Esophagus muscularis mucosa (tissue), 4 donors: ENCODE measurements at regions not wholly inside any gene's neighbourhood (a gene's known extent, or its start where the extent isn't known, plus 50 kb on each side); places are given as distances from the start of the nearest gene placed in this dataset.

Experiments
- EP300 ChIP-seq: sonication (generic); formaldehyde crosslinking; IDR thresholded peaks from one replicate; pipeline ENCODE4 v1.6.1; 2017; ENCODE audit warnings: antibody characterized with exemption
- POLR2AphosphoS5 ChIP-seq, 2 donors: sonication (generic); formaldehyde crosslinking; IDR thresholded peaks; one replicate each; pipeline ENCODE4 v1.6.1; 2017; ENCODE audit warnings: antibody characterized with exemption in 2 of 2
- TF ChIP-seq, protein P1 (sequence below), 3 experiments: fragments of 200-600 bp in 2 of 3; fragments of 450-650 bp in 1 of 3; sonication (generic) in 2 of 3; IDR thresholded peaks; one replicate each; pipeline ENCODE4 v1.5.1; 2017 to 2019; ENCODE audit warnings: antibody characterized with exemption in 3 of 3, mild to moderate bottlenecking in 2 of 3, moderate library complexity in 1 of 3

DNA sequence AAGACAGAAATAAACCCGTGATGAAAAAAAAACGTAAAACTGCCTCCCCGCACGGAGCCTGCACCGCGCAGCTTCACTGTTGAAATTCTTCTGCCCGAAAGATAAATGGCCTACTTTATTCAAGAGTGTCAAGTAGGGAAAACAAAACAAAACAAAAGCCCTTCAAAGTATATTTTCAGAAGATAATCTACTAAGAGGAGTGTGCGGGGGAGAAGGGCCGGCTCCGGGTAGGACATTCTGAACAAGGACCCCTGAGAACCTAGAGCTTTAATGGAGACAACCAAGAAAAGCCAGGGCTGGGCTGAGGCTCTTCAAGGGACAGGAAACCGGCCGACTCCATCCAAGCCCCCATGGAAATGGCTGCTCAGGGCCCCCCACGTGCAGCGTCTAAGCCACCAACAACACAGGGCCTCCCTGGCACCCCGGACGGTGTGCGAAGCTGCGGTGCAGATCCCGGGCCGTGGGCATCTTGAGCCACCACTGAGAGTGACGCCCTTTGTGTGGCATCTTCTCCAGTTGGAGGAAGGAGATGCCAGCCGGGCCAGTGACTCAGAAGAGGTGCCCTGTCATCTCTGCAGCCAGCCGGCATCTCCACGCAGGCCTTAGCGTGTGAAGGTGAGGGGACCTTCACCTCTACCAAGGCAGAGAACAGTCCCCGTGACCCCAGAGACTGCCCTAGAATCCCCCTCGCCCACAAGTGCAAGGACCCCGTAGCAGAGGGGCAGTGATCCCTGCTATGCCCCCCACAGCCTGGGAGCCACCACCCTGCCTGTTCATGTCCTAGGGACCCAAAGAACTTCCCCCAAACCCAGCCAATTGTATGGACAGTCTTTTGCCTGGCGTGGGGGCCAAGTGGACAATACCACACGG is 250.8 kb downstream of the C16orf95 start:
- TF ChIP-seq, protein P1, sequence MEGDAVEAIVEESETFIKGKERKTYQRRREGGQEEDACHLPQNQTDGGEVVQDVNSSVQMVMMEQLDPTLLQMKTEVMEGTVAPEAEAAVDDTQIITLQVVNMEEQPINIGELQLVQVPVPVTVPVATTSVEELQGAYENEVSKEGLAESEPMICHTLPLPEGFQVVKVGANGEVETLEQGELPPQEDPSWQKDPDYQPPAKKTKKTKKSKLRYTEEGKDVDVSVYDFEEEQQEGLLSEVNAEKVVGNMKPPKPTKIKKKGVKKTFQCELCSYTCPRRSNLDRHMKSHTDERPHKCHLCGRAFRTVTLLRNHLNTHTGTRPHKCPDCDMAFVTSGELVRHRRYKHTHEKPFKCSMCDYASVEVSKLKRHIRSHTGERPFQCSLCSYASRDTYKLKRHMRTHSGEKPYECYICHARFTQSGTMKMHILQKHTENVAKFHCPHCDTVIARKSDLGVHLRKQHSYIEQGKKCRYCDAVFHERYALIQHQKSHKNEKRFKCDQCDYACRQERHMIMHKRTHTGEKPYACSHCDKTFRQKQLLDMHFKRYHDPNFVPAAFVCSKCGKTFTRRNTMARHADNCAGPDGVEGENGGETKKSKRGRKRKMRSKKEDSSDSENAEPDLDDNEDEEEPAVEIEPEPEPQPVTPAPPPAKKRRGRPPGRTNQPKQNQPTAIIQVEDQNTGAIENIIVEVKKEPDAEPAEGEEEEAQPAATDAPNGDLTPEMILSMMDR (IDR thresholded peaks at IDR 0.05): no peak
- no peak for TF ChIP-seq EP300
- no peak for TF ChIP-seq POLR2AphosphoS5 (IDR thresholded peaks at IDR 0.05)
